ENCODE measurements at regions not wholly inside any gene's neighbourhood (a gene's known extent, or its start where the extent isn't known, plus 50 kb on each side); places are given as distances from the start of the nearest gene placed in this dataset.

- TF ChIP-seq BATF2 (CRISPR knock-in tag; IDR thresholded peaks at IDR 0.05) = no peak
- no peak for TF ChIP-seq CBX5 (CRISPR knock-in tag; IDR thresholded peaks at IDR 0.05; ENCODE audit: borderline replicate concordance)
- no peak for TF ChIP-seq GRHL1 (CRISPR knock-in tag; conservative IDR thresholded peaks at IDR 0.05)
- TF ChIP-seq IRF2 (CRISPR knock-in tag; IDR thresholded peaks at IDR 0.05) = no peak
- TF ChIP-seq ZNF609 (CRISPR knock-in tag; IDR thresholded peaks at IDR 0.05; ENCODE audit: borderline replicate concordance) = no peak
- TF ChIP-seq BCL6 (CRISPR knock-in tag; IDR thresholded peaks at IDR 0.05) = no peak
Observed at GRCh38 chr22:49514211-49514610, 313.5 kb downstream of the BRD1 start (continued).

Data from HepG2 (cell line).